ENCODE measurements at regions not wholly inside any gene's neighbourhood (a gene's known extent, or its start where the extent isn't known, plus 50 kb on each side); places are given as distances from the start of the nearest gene placed in this dataset.

- TF ChIP-seq EZH2phosphoT487 (IDR thresholded peaks at IDR 0.05; ENCODE audit: borderline replicate concordance, low read length) (no peak), CTCF (IDR thresholded peaks at IDR 0.05; ENCODE audit: low read depth, low read length, poor library complexity, severe bottlenecking) (no peak)
These were observed 57.5 kb upstream of the IFFO2 start for GRCh38 chr1:19013826-19014548.

Measured in DOHH2 (cell line).